ENCODE measurements at regions not wholly inside any gene's neighbourhood (a gene's known extent, or its start where the extent isn't known, plus 50 kb on each side); places are given as distances from the start of the nearest gene placed in this dataset.

DNA sequence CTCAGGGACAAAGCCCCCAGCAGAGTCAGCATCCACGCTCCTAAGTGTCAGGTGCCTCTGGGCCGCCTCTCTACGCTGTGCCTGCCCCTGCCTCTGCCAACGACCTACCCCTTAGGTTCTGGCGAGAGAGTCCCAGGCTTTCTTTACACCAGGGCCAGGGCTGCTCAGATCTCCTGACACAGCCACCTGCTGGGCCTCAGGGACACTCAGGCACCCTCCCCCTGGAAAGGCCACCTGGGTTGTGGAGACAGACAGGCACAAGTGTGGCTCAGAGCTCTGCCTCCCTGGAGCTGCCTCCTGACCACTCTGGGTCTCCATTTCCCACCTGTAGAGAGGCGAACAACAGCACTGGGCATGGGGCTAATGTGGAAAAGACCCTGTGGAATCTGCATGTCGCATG is 90.0 kb upstream of the ADRA2C start:
- TF ChIP-seq, protein P1, sequence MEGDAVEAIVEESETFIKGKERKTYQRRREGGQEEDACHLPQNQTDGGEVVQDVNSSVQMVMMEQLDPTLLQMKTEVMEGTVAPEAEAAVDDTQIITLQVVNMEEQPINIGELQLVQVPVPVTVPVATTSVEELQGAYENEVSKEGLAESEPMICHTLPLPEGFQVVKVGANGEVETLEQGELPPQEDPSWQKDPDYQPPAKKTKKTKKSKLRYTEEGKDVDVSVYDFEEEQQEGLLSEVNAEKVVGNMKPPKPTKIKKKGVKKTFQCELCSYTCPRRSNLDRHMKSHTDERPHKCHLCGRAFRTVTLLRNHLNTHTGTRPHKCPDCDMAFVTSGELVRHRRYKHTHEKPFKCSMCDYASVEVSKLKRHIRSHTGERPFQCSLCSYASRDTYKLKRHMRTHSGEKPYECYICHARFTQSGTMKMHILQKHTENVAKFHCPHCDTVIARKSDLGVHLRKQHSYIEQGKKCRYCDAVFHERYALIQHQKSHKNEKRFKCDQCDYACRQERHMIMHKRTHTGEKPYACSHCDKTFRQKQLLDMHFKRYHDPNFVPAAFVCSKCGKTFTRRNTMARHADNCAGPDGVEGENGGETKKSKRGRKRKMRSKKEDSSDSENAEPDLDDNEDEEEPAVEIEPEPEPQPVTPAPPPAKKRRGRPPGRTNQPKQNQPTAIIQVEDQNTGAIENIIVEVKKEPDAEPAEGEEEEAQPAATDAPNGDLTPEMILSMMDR (IDR thresholded peaks at IDR 0.05; ENCODE audit: borderline replicate concordance), result no peak
- H3K9me3 ChIP-seq (replicated peaks), result no peaks in the 10 kb centered on the region
- no peak for DNase-seq
- H3K36me3 ChIP-seq, result no peaks in the 10 kb centered on the region
- no peaks in the 10 kb centered on the region for H3K4me1 ChIP-seq
- H3K27me3 ChIP-seq (ENCODE audit: low read depth), result peaks cover 89% of the 10 kb centered on the region
- no peak overlapping the region for H3K4me3 ChIP-seq
- intact Hi-C loops (cut with micrococcal nuclease), result no loop called here
- H3K27ac ChIP-seq (replicated peaks), result no peak overlapping the region

DNA sequence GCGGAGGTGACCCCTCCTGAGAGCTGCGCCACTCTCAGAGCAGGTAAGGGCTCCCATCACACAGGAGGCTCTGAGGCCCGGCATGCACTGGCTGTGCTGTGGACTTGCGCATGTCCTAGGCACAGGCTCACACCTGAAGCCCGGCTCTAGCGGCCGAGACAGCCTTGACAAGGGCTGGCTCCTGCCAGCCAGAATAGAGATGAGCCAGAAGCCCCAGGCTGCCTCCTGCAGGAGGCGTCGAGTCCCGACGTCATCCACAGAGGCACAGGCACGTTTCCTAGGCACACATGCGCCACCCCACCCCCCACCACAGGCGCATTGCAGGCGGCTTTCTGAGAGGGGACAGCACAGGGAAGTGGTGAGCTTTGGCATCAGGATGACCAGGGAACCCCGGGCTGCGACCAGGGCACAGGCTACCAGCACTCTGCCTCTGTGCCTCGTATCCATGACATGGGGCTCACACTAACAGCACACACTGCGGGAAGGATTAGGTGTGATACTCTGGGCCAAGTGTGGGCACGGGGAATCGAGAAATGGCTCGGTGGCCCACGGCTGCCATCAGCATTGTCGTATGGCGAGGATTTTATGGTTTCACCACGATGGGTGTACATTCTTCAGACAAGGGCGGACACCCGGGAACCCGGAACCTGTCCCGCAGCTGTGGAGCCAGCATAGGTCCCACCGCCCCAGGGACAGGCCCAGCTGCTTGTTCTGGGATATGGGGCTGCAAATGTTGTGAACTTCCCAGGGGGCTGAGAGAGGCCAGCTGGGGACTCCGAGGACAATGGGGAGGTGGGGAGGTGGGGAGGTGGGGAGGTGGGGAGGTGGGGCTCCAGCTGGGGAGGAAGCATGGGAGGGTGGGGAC is 90.7 kb upstream of the ADRA2C start:
- intact Hi-C loops (cut with micrococcal nuclease), result no loop called here
- no peak for DNase-seq
- Histone ChIP-seq H3K4me3 (no peak overlapping the region), H3K4me1 (no peaks in the 10 kb centered on the region), H3K36me3 (no peaks in the 10 kb centered on the region), H3K9me3 (replicated peaks) (no peaks in the 10 kb centered on the region), H3K27me3 (ENCODE audit: low read depth) (peaks cover 87% of the 10 kb centered on the region), H3K27ac (replicated peaks) (no peak overlapping the region)
- TF ChIP-seq, protein P1 (IDR thresholded peaks at IDR 0.05; ENCODE audit: borderline replicate concordance), result no peak

DNA sequence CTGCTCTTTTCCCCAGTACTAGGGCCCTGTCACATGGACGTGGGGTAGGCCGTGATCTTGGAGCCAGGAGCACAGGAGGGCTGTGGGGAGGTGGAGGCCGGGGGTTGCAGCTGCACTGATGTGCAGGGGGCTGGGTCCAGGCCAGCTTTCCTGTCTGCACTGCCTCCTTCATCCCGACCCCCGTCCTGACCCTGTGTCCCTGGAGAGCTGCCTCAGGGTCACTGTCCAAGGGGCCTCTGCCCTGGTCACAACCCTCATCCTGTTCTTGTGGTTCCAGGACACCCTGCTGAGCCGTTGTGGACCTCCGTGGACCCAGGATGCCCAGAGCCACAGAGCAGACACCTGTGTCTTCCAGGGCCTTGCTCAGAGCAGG is 91.7 kb upstream of the ADRA2C start:
- no peaks in the 10 kb centered on the region for H3K4me1 ChIP-seq
- peaks cover 77% of the 10 kb centered on the region for H3K27me3 ChIP-seq (ENCODE audit: low read depth)
- DNase-seq, result no peak
- no peak overlapping the region for H3K4me3 ChIP-seq
- TF ChIP-seq, protein P1 (IDR thresholded peaks at IDR 0.05; ENCODE audit: borderline replicate concordance), result no peak
- H3K36me3 ChIP-seq, result no peaks in the 10 kb centered on the region
- intact Hi-C loops (cut with micrococcal nuclease), result no loop called here
- no peak overlapping the region for H3K27ac ChIP-seq (replicated peaks)
- no peaks in the 10 kb centered on the region for H3K9me3 ChIP-seq (replicated peaks)

DNA sequence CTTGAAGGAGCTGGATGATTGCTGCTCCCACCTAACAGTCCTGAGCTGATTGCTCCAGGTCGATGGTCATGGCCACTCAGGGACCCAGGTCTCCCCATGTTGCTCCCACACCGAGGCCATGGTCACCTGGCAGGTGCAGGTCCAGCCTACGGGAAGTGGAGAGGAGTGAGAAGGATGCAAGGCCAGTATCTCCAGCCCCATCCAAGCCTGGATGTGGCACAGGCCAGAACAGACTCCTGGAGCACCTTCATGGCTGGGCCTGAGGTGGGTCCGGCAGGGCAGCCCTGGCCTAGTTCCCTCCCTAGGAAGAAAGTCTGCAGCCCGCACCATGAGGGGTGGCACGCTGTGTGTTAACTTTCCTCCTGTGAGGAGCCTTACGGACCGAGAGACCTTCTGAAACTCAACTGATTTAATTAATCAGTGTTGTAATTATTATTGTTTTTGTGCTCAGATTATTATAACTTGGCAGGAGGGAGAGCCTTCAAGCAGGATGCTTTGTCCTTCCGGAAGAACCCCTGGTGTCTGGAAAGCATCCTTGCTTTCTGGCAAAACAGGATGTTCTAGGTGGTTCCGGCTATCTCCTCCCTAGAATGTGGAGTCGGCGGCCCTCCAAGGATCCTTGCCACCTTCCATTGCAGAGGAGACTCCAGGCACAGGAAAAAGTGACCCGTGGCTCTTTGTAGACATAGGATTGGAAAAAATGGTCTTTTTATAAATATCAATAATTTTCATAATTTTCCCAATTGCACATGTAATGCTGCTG is 92.3 kb upstream of the ADRA2C start:
- DNase-seq, result no peak
- H3K36me3 ChIP-seq, result no peaks in the 10 kb centered on the region
- no peak overlapping the region for H3K4me3 ChIP-seq
- TF ChIP-seq, protein P1 (IDR thresholded peaks at IDR 0.05; ENCODE audit: borderline replicate concordance), result no peak
- no peaks in the 10 kb centered on the region for H3K4me1 ChIP-seq
- no peaks in the 10 kb centered on the region for H3K9me3 ChIP-seq (replicated peaks)
- intact Hi-C loops (cut with micrococcal nuclease), result no loop called here
- peaks cover 77% of the 10 kb centered on the region for H3K27me3 ChIP-seq (ENCODE audit: low read depth)
- H3K27ac ChIP-seq (replicated peaks), result no peak overlapping the region

DNA sequence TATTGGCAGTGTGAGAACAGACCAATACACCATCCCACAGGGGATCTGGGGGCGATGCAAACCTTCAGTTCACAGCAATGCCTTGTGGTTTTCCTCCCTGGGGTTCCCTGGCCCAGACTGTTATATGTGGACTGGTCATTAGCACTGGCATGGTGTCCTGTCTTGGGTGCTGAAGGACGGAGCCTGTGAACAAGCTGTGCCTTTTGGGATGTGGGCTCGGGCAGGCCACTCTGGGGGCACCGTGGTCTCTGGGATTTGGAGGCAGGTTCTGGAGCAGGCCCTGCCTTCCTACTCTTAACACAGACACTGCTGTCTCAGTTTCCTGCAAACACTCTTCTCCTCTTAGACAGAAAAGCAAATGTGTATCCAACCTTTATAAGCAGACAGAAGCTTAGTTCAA is 93.0 kb upstream of the ADRA2C start:
- no peaks in the 10 kb centered on the region for H3K36me3 ChIP-seq
- no peak for DNase-seq
- TF ChIP-seq, protein P1 (IDR thresholded peaks at IDR 0.05; ENCODE audit: borderline replicate concordance), result no peak
- no peak overlapping the region for H3K27ac ChIP-seq (replicated peaks)
- H3K9me3 ChIP-seq (replicated peaks), result no peaks in the 10 kb centered on the region
- no peaks in the 10 kb centered on the region for H3K4me1 ChIP-seq
- intact Hi-C loops (cut with micrococcal nuclease), result no loop called here
- H3K4me3 ChIP-seq, result no peak overlapping the region
- peaks cover 80% of the 10 kb centered on the region for H3K27me3 ChIP-seq (ENCODE audit: low read depth)
